ENCODE measurements at regions not wholly inside any gene's neighbourhood (a gene's known extent, or its start where the extent isn't known, plus 50 kb on each side); places are given as distances from the start of the nearest gene placed in this dataset.

DNA sequence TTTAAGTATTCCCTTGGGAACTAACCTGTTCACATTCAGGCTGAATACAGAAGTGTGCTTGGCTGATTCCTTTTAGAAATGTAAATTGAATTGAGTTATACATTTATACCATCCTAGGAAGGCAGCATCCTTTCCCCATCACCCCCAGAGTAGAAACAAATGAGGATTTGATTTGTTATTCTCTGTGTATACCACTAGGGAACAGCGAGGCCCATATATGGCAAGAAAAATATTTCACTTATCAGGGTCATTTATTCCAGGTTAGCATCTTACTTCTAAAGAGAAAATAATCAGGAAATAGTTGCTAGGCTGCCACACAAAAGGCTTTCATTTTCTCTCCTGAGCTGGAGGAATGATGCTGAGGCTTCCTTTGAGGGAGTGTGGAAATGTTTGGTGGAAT is 516.9 kb downstream of the PIK3C3 start:
- no peaks in the 10 kb centered on the region for H3K9me3 ChIP-seq (replicated peaks; ENCODE audit: control insufficient read depth, insufficient read depth, low read length)
- H3K4me3 ChIP-seq (replicated peaks in 1 of 3; ENCODE audit: insufficient read depth in 1 of 3, low read depth in 1 of 3, low read length in 3 of 3): no peak overlapping the region
- no TSS peak for BruUV-seq (replicated peaks)
- H3K79me2 ChIP-seq (ENCODE audit: control insufficient read depth, insufficient read depth, low read length): no peaks in the 10 kb centered on the region
- dilution Hi-C loops (cut with MboI; ENCODE audit: extremely low pct_ligation_motif_present, low sequenced_read_pairs): no loop called here
- FAIRE-seq (no peak), DNase-seq (ENCODE audit: low read depth, low spot score) (no peak)
- H2AFZ ChIP-seq (ENCODE audit: low read depth, low read length): no peak overlapping the region
- H3K4me1 ChIP-seq (ENCODE audit: control insufficient read depth, extremely low read depth, insufficient read depth, low read length): no peaks in the 10 kb centered on the region
- ChIA-PET POLR2A (no interaction called here), CTCF (no interaction called here)
- no peaks in the 10 kb centered on the region for H4K20me1 ChIP-seq (replicated peaks; ENCODE audit: control insufficient read depth, extremely low read depth, insufficient read depth, low read length)
- no peaks in the 10 kb centered on the region for H3K27me3 ChIP-seq (ENCODE audit: control insufficient read depth in 2 of 2, insufficient read depth in 2 of 2, low read length in 2 of 2)
- no peak overlapping the region for H3K4me2 ChIP-seq (ENCODE audit: insufficient read depth, low read length)
- H3K9me1 ChIP-seq (replicated peaks; ENCODE audit: control insufficient read depth, extremely low read depth, insufficient read depth, low read length): no peaks in the 10 kb centered on the region
- no peak overlapping the region for H3K9ac ChIP-seq (replicated peaks; ENCODE audit: extremely low read depth, insufficient read depth, low read length)
- intact Hi-C loops (cut with micrococcal nuclease): no loop called here
- H3K36me3 ChIP-seq (ENCODE audit: control insufficient read depth in 2 of 2, extremely low read depth in 1 of 2, insufficient read depth in 2 of 2, low read length in 2 of 2): no peaks in the 10 kb centered on the region
- no peak for TF ChIP-seq JUN (IDR thresholded peaks at IDR 0.05; ENCODE audit: borderline replicate concordance, insufficient read depth, insufficient read length, low read depth)
- TF ChIP-seq MYC (IDR thresholded peaks at IDR 0.05; ENCODE audit: low read depth, low read length): no peak
- TF ChIP-seq, protein P1, sequence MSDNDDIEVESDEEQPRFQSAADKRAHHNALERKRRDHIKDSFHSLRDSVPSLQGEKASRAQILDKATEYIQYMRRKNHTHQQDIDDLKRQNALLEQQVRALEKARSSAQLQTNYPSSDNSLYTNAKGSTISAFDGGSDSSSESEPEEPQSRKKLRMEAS (IDR thresholded peaks at IDR 0.05; ENCODE audit: insufficient read depth, insufficient read length): no peak
- H3K27ac ChIP-seq (ENCODE audit: insufficient read depth, low read depth, low read length): no peak overlapping the region

DNA sequence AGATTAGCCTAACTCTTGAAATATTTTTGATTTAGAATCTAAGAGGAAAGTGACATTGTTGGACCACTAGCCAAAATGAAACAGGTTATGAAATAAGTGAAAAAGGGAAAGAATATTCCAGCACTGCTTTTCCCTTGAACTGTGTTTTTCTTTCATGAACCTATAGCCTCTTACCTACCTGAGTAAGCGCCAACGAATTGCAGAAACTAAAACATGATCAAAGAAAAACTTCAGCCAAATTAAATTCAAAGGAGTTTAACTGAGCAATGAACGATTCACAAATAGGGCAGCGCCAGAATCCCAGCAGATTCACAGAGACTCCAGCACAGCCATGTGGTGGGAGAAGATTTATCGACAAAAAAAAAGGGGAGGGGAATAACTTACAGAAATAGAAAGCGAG is 518.6 kb downstream of the PIK3C3 start:
- dilution Hi-C loops (cut with MboI; ENCODE audit: extremely low pct_ligation_motif_present, low sequenced_read_pairs): no loop called here

More for the DNA sequence above, 518.6 kb downstream of the PIK3C3 start:
- Histone ChIP-seq H4K20me1 (replicated peaks; ENCODE audit: control insufficient read depth, extremely low read depth, insufficient read depth, low read length) (no peaks in the 10 kb centered on the region), H3K27ac (ENCODE audit: insufficient read depth, low read depth, low read length) (no peak overlapping the region), H3K27me3 (ENCODE audit: control insufficient read depth in 2 of 2, insufficient read depth in 2 of 2, low read length in 2 of 2) (no peaks in the 10 kb centered on the region), H3K4me2 (ENCODE audit: insufficient read depth, low read length) (no peak overlapping the region), H2AFZ (ENCODE audit: low read depth, low read length) (no peak overlapping the region), H3K36me3 (ENCODE audit: control insufficient read depth in 2 of 2, extremely low read depth in 1 of 2, insufficient read depth in 2 of 2, low read length in 2 of 2) (no peaks in the 10 kb centered on the region), H3K79me2 (ENCODE audit: control insufficient read depth, insufficient read depth, low read length) (no peaks in the 10 kb centered on the region), H3K4me1 (ENCODE audit: control insufficient read depth, extremely low read depth, insufficient read depth, low read length) (no peaks in the 10 kb centered on the region), H3K9me3 (replicated peaks; ENCODE audit: control insufficient read depth, insufficient read depth, low read length) (no peaks in the 10 kb centered on the region), H3K9me1 (replicated peaks; ENCODE audit: control insufficient read depth, extremely low read depth, insufficient read depth, low read length) (no peaks in the 10 kb centered on the region), H3K4me3 (replicated peaks in 1 of 3; ENCODE audit: insufficient read depth in 1 of 3, low read depth in 1 of 3, low read length in 3 of 3) (no peak overlapping the region), H3K9ac (replicated peaks; ENCODE audit: extremely low read depth, insufficient read depth, low read length) (no peak overlapping the region)
- CTCF ChIA-PET: no interaction called here
- intact Hi-C loops (cut with micrococcal nuclease): no loop called here
- no peak for DNase-seq (ENCODE audit: low read depth, low spot score)
- FAIRE-seq: no peak
- POLR2A ChIA-PET: interaction anchor here (0.6 kb wide), 1 partner anchor 1035 kb away, joined by 3 read pairs; no protein-coding TSS in a partner anchor
- no TSS peak for BruUV-seq (replicated peaks)
- TF ChIP-seq FOS (IDR thresholded peaks at IDR 0.05; ENCODE audit: borderline replicate concordance, insufficient read depth, low read length) (no peak), GATA2 (IDR thresholded peaks at IDR 0.05; ENCODE audit: insufficient read depth, insufficient read length, low read depth, low read length) (no peak), JUN (IDR thresholded peaks at IDR 0.05; ENCODE audit: borderline replicate concordance, insufficient read depth, insufficient read length, low read depth) (no peak)
- TF ChIP-seq, protein P1 (IDR thresholded peaks at IDR 0.05; ENCODE audit: insufficient read depth, insufficient read length): no peak

All from endothelial cell of umbilical vein (primary cell).